Mammary epithelial cell (primary cell): ENCODE measurements at regions not wholly inside any gene's neighbourhood (a gene's known extent, or its start where the extent isn't known, plus 50 kb on each side); places are given as distances from the start of the nearest gene placed in this dataset.

Source experiments
- EZH2 ChIP-seq: IDR thresholded peaks from 2 replicates; pipeline ENCODE4 v1.6.1; 2012; ENCODE audit warnings: low read length, inconsistent platforms, borderline replicate concordance
- TF ChIP-seq, protein P1 (sequence below), 2 donors: IDR thresholded peaks in 1 of 2; conservative IDR thresholded peaks in 1 of 2; 2 replicates each; pipeline ENCODE4 v1.5.1; 2011 to 2012; ENCODE audit warnings: inconsistent platforms in 2 of 2, low read length in 2 of 2, mild to moderate bottlenecking in 2 of 2, control low read depth in 1 of 2, low read depth in 1 of 2; ENCODE audit not compliant: insufficient read depth in 1 of 2; ENCODE audit errors: extremely low read depth in 1 of 2

DNA sequence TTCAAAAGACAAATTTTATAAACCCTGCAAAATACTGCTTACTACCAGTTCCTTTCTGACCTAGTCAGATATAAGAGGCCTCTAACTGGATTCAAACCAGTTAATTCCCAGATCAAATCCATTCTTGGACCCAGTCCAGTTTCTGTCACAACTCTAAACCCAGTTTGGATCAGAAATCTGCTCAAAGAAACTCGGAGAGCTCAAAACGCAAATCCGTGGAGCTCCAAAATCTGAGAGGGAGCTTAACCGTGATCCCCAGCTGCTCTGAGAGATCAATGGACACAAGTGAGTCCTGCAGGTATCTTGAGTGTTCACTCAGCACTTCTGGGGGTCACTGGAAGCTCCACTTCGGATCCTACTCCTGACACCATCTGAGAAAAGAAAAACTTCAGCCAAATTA, 348.1 kb upstream of the PTGER4 start:
- TF ChIP-seq, protein P1, sequence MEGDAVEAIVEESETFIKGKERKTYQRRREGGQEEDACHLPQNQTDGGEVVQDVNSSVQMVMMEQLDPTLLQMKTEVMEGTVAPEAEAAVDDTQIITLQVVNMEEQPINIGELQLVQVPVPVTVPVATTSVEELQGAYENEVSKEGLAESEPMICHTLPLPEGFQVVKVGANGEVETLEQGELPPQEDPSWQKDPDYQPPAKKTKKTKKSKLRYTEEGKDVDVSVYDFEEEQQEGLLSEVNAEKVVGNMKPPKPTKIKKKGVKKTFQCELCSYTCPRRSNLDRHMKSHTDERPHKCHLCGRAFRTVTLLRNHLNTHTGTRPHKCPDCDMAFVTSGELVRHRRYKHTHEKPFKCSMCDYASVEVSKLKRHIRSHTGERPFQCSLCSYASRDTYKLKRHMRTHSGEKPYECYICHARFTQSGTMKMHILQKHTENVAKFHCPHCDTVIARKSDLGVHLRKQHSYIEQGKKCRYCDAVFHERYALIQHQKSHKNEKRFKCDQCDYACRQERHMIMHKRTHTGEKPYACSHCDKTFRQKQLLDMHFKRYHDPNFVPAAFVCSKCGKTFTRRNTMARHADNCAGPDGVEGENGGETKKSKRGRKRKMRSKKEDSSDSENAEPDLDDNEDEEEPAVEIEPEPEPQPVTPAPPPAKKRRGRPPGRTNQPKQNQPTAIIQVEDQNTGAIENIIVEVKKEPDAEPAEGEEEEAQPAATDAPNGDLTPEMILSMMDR (conservative IDR thresholded peaks at IDR 0.05 in 1 of 2, IDR thresholded peaks at IDR 0.05 in 1 of 2; ENCODE audit: extremely low read depth in 1 of 2, insufficient read depth in 1 of 2, low read depth in 1 of 2, low read length in 2 of 2): no peak
- no peak for TF ChIP-seq EZH2
